Loucy (cell line): ENCODE measurements at regions not wholly inside any gene's neighbourhood (a gene's known extent, or its start where the extent isn't known, plus 50 kb on each side); places are given as distances from the start of the nearest gene placed in this dataset.

ENCODE experiments used
- H2AFZ ChIP-seq: fragments of 200-600 bp; sonication (generic); 2 replicates; pipeline ENCODE4 v1.6.0; 2016; ENCODE audit warnings: antibody characterized with exemption, mild to moderate bottlenecking, low read length, moderate library complexity
- H3F3A ChIP-seq: fragments of 200-600 bp; 2 replicates; pipeline ENCODE4 v1.6.0; 2016; ENCODE audit warnings: antibody characterized with exemption, low read depth, mild to moderate bottlenecking
- H3K27me3 ChIP-seq: fragments of 200-600 bp; sonication (generic); 2 replicates; pipeline ENCODE4 v1.6.1; 2014; ENCODE audit warnings: low read length, mild to moderate bottlenecking; ENCODE audit not compliant: insufficient read depth, poor library complexity, severe bottlenecking
- H3K36me3 ChIP-seq: fragments of 200-600 bp; sonication (generic); 2 replicates; pipeline ENCODE4 v1.6.1; 2016; ENCODE audit warnings: low read length; ENCODE audit not compliant: insufficient read depth
- H3K4me1 ChIP-seq: fragments of 200-600 bp; sonication (generic); 2 replicates; pipeline ENCODE4 v1.5.1; 2014; ENCODE audit warnings: low read length, mild to moderate bottlenecking; ENCODE audit not compliant: insufficient read depth, poor library complexity, severe bottlenecking
- H3K4me2 ChIP-seq: fragments of 200-600 bp; sonication (generic); 2 replicates; pipeline ENCODE4 v1.6.0; 2014; ENCODE audit warnings: antibody characterized with exemption, low read length, low read depth, mild to moderate bottlenecking; ENCODE audit not compliant: poor library complexity, severe bottlenecking
- H3K4me3 ChIP-seq: fragments of 200-600 bp; sonication (generic); 2 replicates; pipeline ENCODE4 v1.5.1; 2014; ENCODE audit warnings: low read length, mild to moderate bottlenecking, mixed read lengths; ENCODE audit not compliant: poor library complexity, severe bottlenecking
- H3K79me2 ChIP-seq: fragments of 200-600 bp; sonication (generic); 2 replicates; pipeline ENCODE4 v1.6.1; 2014; ENCODE audit warnings: low read length; ENCODE audit not compliant: insufficient read depth
- H3K9ac ChIP-seq: fragments of 200-600 bp; sonication (generic); 2 replicates; pipeline ENCODE4 v1.6.0; 2014; ENCODE audit warnings: mild to moderate bottlenecking, low read depth, low read length, moderate library complexity; ENCODE audit not compliant: poor library complexity, severe bottlenecking
- H3K9me2 ChIP-seq: fragments of 200-600 bp; sonication (generic); replicated peaks from 2 replicates; pipeline ENCODE4 v1.6.1; 2016; ENCODE audit warnings: low read depth, low read length, mixed read lengths
- H3K9me3 ChIP-seq: fragments of 200-600 bp; sonication (generic); 2 replicates; pipeline ENCODE4 v1.6.1; 2014; ENCODE audit warnings: mild to moderate bottlenecking, antibody characterized with exemption, low read length, low read depth; ENCODE audit not compliant: insufficient read depth
- H4K20me1 ChIP-seq: fragments of 200-600 bp; sonication (generic); 2 replicates; pipeline ENCODE4 v1.6.0; 2014; ENCODE audit warnings: antibody characterized with exemption, low read length, mild to moderate bottlenecking; ENCODE audit not compliant: insufficient read depth, poor library complexity, severe bottlenecking
- CTCF ChIP-seq: fragments of 200-600 bp; sonication (generic); conservative IDR thresholded peaks from 2 replicates; pipeline ENCODE4 v1.5.1; 2014; ENCODE audit warnings: mild to moderate bottlenecking, antibody characterized with exemption, low read length
- EZH2phosphoT487 ChIP-seq: fragments of 200-600 bp; IDR thresholded peaks from 2 replicates; pipeline ENCODE4 v1.6.1; 2018; ENCODE audit warnings: antibody characterized with exemption, mild to moderate bottlenecking, moderate library complexity, borderline replicate concordance

- Histone ChIP-seq H3F3A (no peaks in the 10 kb centered on the region), H3K9ac (no peak overlapping the region), H4K20me1 (no peaks in the 10 kb centered on the region), H3K4me2 (no peak overlapping the region), H3K79me2 (no peaks in the 10 kb centered on the region), H3K27me3 (no peaks in the 10 kb centered on the region), H2AFZ (no peak overlapping the region), H3K4me3 (no peak overlapping the region), H3K9me2 (no peaks in the 10 kb centered on the region), H3K4me1 (no peaks in the 10 kb centered on the region), H3K36me3 (no peaks in the 10 kb centered on the region), H3K9me3 (peaks cover 4% of the 10 kb centered on the region; the same call in 1 of the 2 replicates)
- TF ChIP-seq CTCF, result no peak
- TF ChIP-seq EZH2phosphoT487, result no peak
Observed at GRCh38 chr19:31770223-31770622, 421.0 kb upstream of the TSHZ3 start.

GRCh38 chr19:31772915-31773314 is 423.7 kb upstream of the TSHZ3 start:
- no peak overlapping the region for H3K9ac ChIP-seq
- no peaks in the 10 kb centered on the region for H3K79me2 ChIP-seq
- H2AFZ ChIP-seq, result no peak overlapping the region
- no peaks in the 10 kb centered on the region for H3K36me3 ChIP-seq
- H3K4me2 ChIP-seq, result no peak overlapping the region
- H3K9me3 ChIP-seq, result peaks cover 4% of the 10 kb centered on the region; the same call in 1 of the 2 replicates
- H3F3A ChIP-seq, result no peaks in the 10 kb centered on the region
- H3K27me3 ChIP-seq, result no peaks in the 10 kb centered on the region
- no peaks in the 10 kb centered on the region for H3K9me2 ChIP-seq
- H4K20me1 ChIP-seq, result no peaks in the 10 kb centered on the region
- no peaks in the 10 kb centered on the region for H3K4me1 ChIP-seq
- TF ChIP-seq EZH2phosphoT487, result no peak
- no peak overlapping the region for H3K4me3 ChIP-seq

GRCh38 chr19:31781542-31781941 is 432.3 kb upstream of the TSHZ3 start:
- Histone ChIP-seq H3K27me3 (no peaks in the 10 kb centered on the region), H2AFZ (no peak overlapping the region), H3K36me3 (no peaks in the 10 kb centered on the region), H3K4me2 (no peak overlapping the region), H3K9ac (no peak overlapping the region), H3K9me3 (no peaks in the 10 kb centered on the region), H3K79me2 (no peaks in the 10 kb centered on the region), H3K4me3 (no peak overlapping the region), H4K20me1 (no peaks in the 10 kb centered on the region), H3K9me2 (no peaks in the 10 kb centered on the region), H3F3A (no peaks in the 10 kb centered on the region), H3K4me1 (no peaks in the 10 kb centered on the region)
- TF ChIP-seq EZH2phosphoT487 (no peak), CTCF (no peak)

GRCh38 chr19:31783592-31783991 is 434.4 kb upstream of the TSHZ3 start:
- H3K79me2 ChIP-seq, result no peaks in the 10 kb centered on the region
- H3K27me3 ChIP-seq, result no peaks in the 10 kb centered on the region
- H4K20me1 ChIP-seq, result no peaks in the 10 kb centered on the region
- H3K36me3 ChIP-seq, result no peaks in the 10 kb centered on the region
- no peaks in the 10 kb centered on the region for H3F3A ChIP-seq
- no peaks in the 10 kb centered on the region for H3K9me2 ChIP-seq
- no peaks in the 10 kb centered on the region for H3K9me3 ChIP-seq
- H3K4me3 ChIP-seq, result no peak overlapping the region
- TF ChIP-seq CTCF (no peak), EZH2phosphoT487 (no peak)
- H3K9ac ChIP-seq, result no peak overlapping the region
- no peaks in the 10 kb centered on the region for H3K4me1 ChIP-seq
- no peak overlapping the region for H3K4me2 ChIP-seq
- no peak overlapping the region for H2AFZ ChIP-seq
